GM19239 (cell line): ENCODE measurements at regions not wholly inside any gene's neighbourhood (a gene's known extent, or its start where the extent isn't known, plus 50 kb on each side); places are given as distances from the start of the nearest gene placed in this dataset.

Experiments
- DNase-seq: peaks from one replicate; pipeline ENCODE4 v3.0.0; 2011; ENCODE audit warnings: low spot score; ENCODE audit not compliant: insufficient read length
- FAIRE-seq: peaks from 2 replicates; lab custom pipeline; 2011; peaks lifted over from hg19 to GRCh38; lab: Jason Lieb, UNC

GRCh38 chr14:87824266-87824665, 168.7 kb downstream of the GALC start:
- DNase-seq (no peak), FAIRE-seq (no peak)

- DNase-seq: no peak
- FAIRE-seq: no peak
Measured at GRCh38 chr14:87816416-87816815, 176.6 kb downstream of the GALC start.

GRCh38 chr14:87815121-87815520, 177.9 kb downstream of the GALC start:
- DNase-seq (no peak), FAIRE-seq (no peak)

- no peak for DNase-seq
- no peak for FAIRE-seq
Measured at GRCh38 chr14:87813686-87814085, 179.3 kb downstream of the GALC start.

- no peak for FAIRE-seq
- DNase-seq: no peak
Measured at GRCh38 chr14:87813211-87813610, 179.8 kb downstream of the GALC start.

- DNase-seq: no peak
- FAIRE-seq: no peak
Measured at GRCh38 chr14:87811246-87811645, 181.7 kb downstream of the GALC start.

- FAIRE-seq (no peak), DNase-seq (no peak)
Measured at GRCh38 chr14:87810711-87811110, 182.3 kb downstream of the GALC start.

- DNase-seq: no peak
- no peak for FAIRE-seq
Measured at GRCh38 chr14:87809261-87809660, 183.7 kb downstream of the GALC start.

- DNase-seq (peak; percentile 27), FAIRE-seq (no peak)
Measured at GRCh38 chr14:87805315-87805723, 187.7 kb downstream of the GALC start.

- no peak for DNase-seq
Measured at GRCh38 chr14:87800216-87800615, 192.8 kb downstream of the GALC start.

GRCh38 chr14:87799400-87799799, 193.6 kb downstream of the GALC start:
- FAIRE-seq: no peak
- DNase-seq: no peak

More at GRCh38 chr14:87800216-87800615, 192.8 kb downstream of the GALC start:
- FAIRE-seq: no peak

- DNase-seq (no peak), FAIRE-seq (no peak)
Measured at GRCh38 chr14:87797001-87797400, 196.0 kb downstream of the GALC start.

GRCh38 chr14:87794561-87794960, 198.4 kb downstream of the GALC start:
- FAIRE-seq: no peak

GRCh38 chr14:87785897-87786296, 207.1 kb downstream of the GALC start:
- no peak for FAIRE-seq
- no peak for DNase-seq

More at GRCh38 chr14:87794561-87794960, 198.4 kb downstream of the GALC start:
- no peak for DNase-seq

- FAIRE-seq: no peak
Measured at GRCh38 chr14:87784386-87784785, 208.6 kb downstream of the GALC start.

GRCh38 chr14:87783071-87783470, 209.9 kb downstream of the GALC start:
- no peak for FAIRE-seq
- DNase-seq: no peak

More at GRCh38 chr14:87784386-87784785, 208.6 kb downstream of the GALC start:
- no peak for DNase-seq

GRCh38 chr14:87772854-87773253, 220.1 kb downstream of the GALC start:
- DNase-seq (no peak), FAIRE-seq (no peak)

GRCh38 chr14:87767567-87767901, 225.4 kb downstream of the GALC start:
- FAIRE-seq (no peak), DNase-seq (no peak)

GRCh38 chr14:87758876-87759275, 234.1 kb downstream of the GALC start:
- FAIRE-seq: no peak
- DNase-seq: no peak

GRCh38 chr14:87756661-87757060, 236.3 kb downstream of the GALC start:
- no peak for FAIRE-seq
- no peak for DNase-seq

- no peak for FAIRE-seq
- DNase-seq: no peak
Measured at GRCh38 chr14:87754520-87755223, 238.3 kb downstream of the GALC start.

GRCh38 chr14:87748558-87748957, 244.4 kb downstream of the GALC start:
- FAIRE-seq (no peak), DNase-seq (no peak)
